A549 (cell line): ENCODE measurements at regions not wholly inside any gene's neighbourhood (a gene's known extent, or its start where the extent isn't known, plus 50 kb on each side); places are given as distances from the start of the nearest gene placed in this dataset.

Experiments
- ATAC-seq, 2 experiments: fragments of 200-7000 bp in 1 of 2; fragments of >200 bp in 1 of 2; cut with Nextera tagmentation in 1 of 2; cut with Tn5 transposase in 1 of 2; 3 replicates each; pipeline versions ENCODE4 v1.8.0 to v1.9.1; 2018 to 2020; ENCODE audit warnings: mild to moderate bottlenecking in 1 of 2, moderate library complexity in 1 of 2
- CTCF ChIA-PET: fragments of 300-600 bp; sonication (Branson Sonifier 250); formaldehyde crosslinking; extraction: SDS; loops from one replicate; lab custom pipeline; 2021; ENCODE audit warnings: antibody characterized with exemption, inconsistent platforms; lab: Yijun Ruan, JAX
- POLR2A ChIA-PET: fragments of 350-600 bp; formaldehyde crosslinking; extraction: SDS; loops from one replicate; lab custom pipeline; 2021; ENCODE audit warnings: antibody characterized with exemption, inconsistent platforms; lab: Yijun Ruan, JAX
- DNase-seq, 2 experiments: peaks; one replicate each; pipeline versions ENCODE4 v3.0.0 to v3.0.0-alpha.2; 2011 to 2016; ENCODE audit warnings: low read depth in 1 of 2, low spot score in 1 of 2
- FAIRE-seq: peaks from 2 replicates; lab custom pipeline; 2011; peaks lifted over from hg19 to GRCh38; lab: Jason Lieb, UNC
- H3K27ac ChIP-seq, 2 experiments: fragments of >200 bp; sonication (Bioruptor Twin); formaldehyde crosslinking; 3 replicates each; pipeline ENCODE4 v1.5.1; 2016 to 2017
- H3K4me1 ChIP-seq: fragments of >200 bp; sonication (Bioruptor Twin); formaldehyde crosslinking; 3 replicates; pipeline ENCODE4 v1.6.1; 2016
- H3K4me2 ChIP-seq: fragments of >200 bp; sonication (Bioruptor Twin); formaldehyde crosslinking; 3 replicates; pipeline ENCODE4 v1.6.1; 2016
- H3K4me3 ChIP-seq: fragments of >200 bp; sonication (Bioruptor Twin); formaldehyde crosslinking; 3 replicates; pipeline ENCODE4 v1.5.1; 2016
- H3K9me3 ChIP-seq: fragments of >200 bp; sonication (Bioruptor Twin); formaldehyde crosslinking; 3 replicates; pipeline ENCODE4 v1.6.1; 2016
- BHLHE40 ChIP-seq: IDR thresholded peaks from 2 replicates; pipeline ENCODE4 v1.6.1; 2012; ENCODE audit warnings: low read depth, low read length, inconsistent platforms
- CBX2 ChIP-seq: fragments of 200-600 bp; sonication (generic); IDR thresholded peaks from 2 replicates; pipeline ENCODE4 v1.6.1; 2016; ENCODE audit warnings: low read depth, mild to moderate bottlenecking, borderline replicate concordance
- CBX8 ChIP-seq: fragments of 200-600 bp; sonication (generic); IDR thresholded peaks from 2 replicates; pipeline ENCODE4 v1.6.1; 2016
- CEBPB ChIP-seq, 2 experiments: fragments of >200 bp in 1 of 2; sonication (Bioruptor Twin) in 1 of 2; formaldehyde crosslinking in 1 of 2; IDR thresholded peaks; 2 replicates each; pipeline ENCODE4 v1.6.1; 2012 to 2016
- CHD4 ChIP-seq: fragments of 200-600 bp; sonication (generic); IDR thresholded peaks from 2 replicates; pipeline ENCODE4 v1.6.1; 2016; ENCODE audit warnings: antibody characterized with exemption, mild to moderate bottlenecking, borderline replicate concordance
- EHF ChIP-seq: fragments of 250-450 bp; sonication (Bioruptor Pico); IDR thresholded peaks from 2 replicates; pipeline ENCODE4 v1.5.0; 2020; ENCODE audit warnings: mild to moderate bottlenecking
- EHMT2 ChIP-seq: fragments of 200-600 bp; sonication (generic); IDR thresholded peaks from 2 replicates; pipeline ENCODE4 v1.6.1; 2016; ENCODE audit warnings: antibody characterized with exemption, low read depth, mild to moderate bottlenecking, moderate library complexity
- ESRRA ChIP-seq: fragments of 150-350 bp; IDR thresholded peaks from 2 replicates; pipeline ENCODE4 v1.6.1; 2014; ENCODE audit warnings: mild to moderate bottlenecking, low read length, borderline replicate concordance
- FOSB ChIP-seq: fragments of 250-450 bp; sonication (Bioruptor Pico); IDR thresholded peaks from 2 replicates; pipeline ENCODE4 v1.5.0; 2020; ENCODE audit warnings: mild to moderate bottlenecking, moderate library complexity
- GATA3 ChIP-seq: IDR thresholded peaks from 2 replicates; pipeline ENCODE4 v1.6.1; 2012; ENCODE audit warnings: borderline replicate concordance
- HOXA7 ChIP-seq: fragments of 250-450 bp; sonication (Bioruptor Pico); IDR thresholded peaks from 2 replicates; pipeline ENCODE4 v1.5.0; 2020; ENCODE audit warnings: mild to moderate bottlenecking, moderate library complexity
- HOXB13 ChIP-seq: fragments of 250-450 bp; sonication (Bioruptor Pico); IDR thresholded peaks from 2 replicates; pipeline ENCODE4 v1.5.0; 2020; ENCODE audit warnings: low read depth, mild to moderate bottlenecking, moderate library complexity
- KDM5A ChIP-seq: fragments of 200-600 bp; sonication (generic); IDR thresholded peaks from 2 replicates; pipeline ENCODE4 v1.6.1; 2016; ENCODE audit warnings: antibody characterized with exemption, mild to moderate bottlenecking
- MAFK ChIP-seq: fragments of 450-650 bp; IDR thresholded peaks from 2 replicates; pipeline ENCODE4 v1.6.1; 2014; ENCODE audit not compliant: partially characterized antibody
- MYC ChIP-seq: IDR thresholded peaks from 2 replicates; pipeline ENCODE4 v1.6.1; 2012; ENCODE audit warnings: mild to moderate bottlenecking, inconsistent platforms, low read length, improper control_type of control experiment, borderline replicate concordance
- NFE2L2 ChIP-seq: fragments of 150-350 bp; conservative IDR thresholded peaks from 2 replicates; pipeline ENCODE4 v1.6.1; 2014; ENCODE audit warnings: low read length
- NR3C1 ChIP-seq: fragments of >200 bp; sonication (Bioruptor Twin); formaldehyde crosslinking; IDR thresholded peaks from 3 replicates; pipeline ENCODE4 v1.6.1; 2017
- POLR2AphosphoS2 ChIP-seq: conservative IDR thresholded peaks from 2 replicates; pipeline ENCODE4 v1.6.1; 2012; ENCODE audit warnings: low read length, improper control_type of control experiment, inconsistent platforms
- RAD21 ChIP-seq, 2 experiments: fragments of >200 bp in 1 of 2; sonication (Bioruptor Twin) in 1 of 2; formaldehyde crosslinking in 1 of 2; IDR thresholded peaks in 1 of 2; conservative IDR thresholded peaks in 1 of 2; 2 replicates in 1 of 2; 3 replicates in 1 of 2; pipeline ENCODE4 v1.6.1; 2012 to 2018; ENCODE audit warnings: inconsistent platforms in 1 of 2
- RARB ChIP-seq: fragments of 250-450 bp; sonication (Bioruptor Pico); IDR thresholded peaks from 2 replicates; pipeline ENCODE4 v1.8.0; 2021; ENCODE audit warnings: mild to moderate bottlenecking, moderate library complexity
- RFX5 ChIP-seq: fragments of 450-650 bp; IDR thresholded peaks from 2 replicates; pipeline ENCODE4 v1.7.1; 2014; ENCODE audit warnings: antibody characterized with exemption, mild to moderate bottlenecking, moderate library complexity
- RNF2 ChIP-seq: fragments of 200-600 bp; sonication (generic); IDR thresholded peaks from 2 replicates; pipeline ENCODE4 v1.6.1; 2016; ENCODE audit warnings: low read depth, mild to moderate bottlenecking, antibody characterized with exemption, moderate library complexity, borderline replicate concordance
- SREBF2 ChIP-seq: fragments of 450-650 bp; IDR thresholded peaks from 2 replicates; pipeline ENCODE4 v1.6.1; 2014; ENCODE audit warnings: mild to moderate bottlenecking, moderate library complexity
- TFCP2L1 ChIP-seq: fragments of 250-450 bp; sonication (Bioruptor Pico); IDR thresholded peaks from 2 replicates; pipeline ENCODE4 v1.5.0; 2021; ENCODE audit warnings: mild to moderate bottlenecking
- WGBS: methylation state at CpG from one replicate; pipeline ENCODE4 v1.1.6; 2017; ENCODE audit errors: missing lambda C conversion rate; 5-methylcytosine and 5-hydroxymethylcytosine counted together
- TF ChIP-seq, protein P1 (sequence below): IDR thresholded peaks from 2 replicates; pipeline ENCODE4 v1.6.1; 2012
- TF ChIP-seq, protein P2 (sequence below): IDR thresholded peaks from 2 replicates; pipeline ENCODE4 v1.6.1; 2012
- TF ChIP-seq, protein P3 (sequence below): fragments of 150-350 bp; IDR thresholded peaks from 2 replicates; pipeline ENCODE4 v1.6.1; 2014; ENCODE audit warnings: low read depth, mild to moderate bottlenecking, low read length
- TF ChIP-seq, protein P4 (sequence below): fragments of 200-600 bp; sonication (generic); IDR thresholded peaks from 2 replicates; pipeline ENCODE4 v1.6.1; 2016; ENCODE audit warnings: antibody characterized with exemption, mild to moderate bottlenecking, moderate library complexity

DNA sequence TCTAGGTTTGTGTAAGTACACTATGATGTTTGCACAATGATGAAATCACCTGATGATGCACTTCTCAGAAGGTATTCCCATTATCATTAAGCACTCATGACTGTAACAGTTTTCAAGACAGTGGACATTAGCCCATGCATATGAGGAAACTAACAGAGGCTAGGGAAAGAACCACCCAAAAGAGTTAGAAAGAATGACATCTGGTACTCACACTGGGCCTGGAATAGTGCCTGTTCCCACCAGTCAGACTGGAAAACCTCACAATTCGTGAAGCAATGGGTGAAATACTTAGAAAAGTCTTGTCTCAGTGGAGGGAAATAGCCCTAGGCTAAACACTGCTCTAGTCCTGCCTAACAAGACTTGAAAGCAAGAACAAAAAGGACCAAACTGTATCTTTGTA, 117.4 kb upstream of the GDNF start:
- Histone ChIP-seq H3K4me1 (no peaks in the 10 kb centered on the region), H3K4me2 (no peak overlapping the region), H3K4me3 (no peak overlapping the region), H3K9me3 (peaks cover 20% of the 10 kb centered on the region; the same call in 1 of the 3 replicates), H3K27ac (no peak overlapping the region)
- WGBS = 0% methylated on average over 1 of the region's 1 CpG
- no peak for FAIRE-seq
- ChIA-PET CTCF (interaction anchor here (1.8 kb wide), 1 partner anchor 12 kb away, joined by 4 read pairs; no protein-coding TSS in a partner anchor), POLR2A (no interaction called here)
- ATAC-seq = no peak
- TF ChIP-seq FOSB (no peak), NFE2L2 (no peak)
- TF ChIP-seq, protein P1, sequence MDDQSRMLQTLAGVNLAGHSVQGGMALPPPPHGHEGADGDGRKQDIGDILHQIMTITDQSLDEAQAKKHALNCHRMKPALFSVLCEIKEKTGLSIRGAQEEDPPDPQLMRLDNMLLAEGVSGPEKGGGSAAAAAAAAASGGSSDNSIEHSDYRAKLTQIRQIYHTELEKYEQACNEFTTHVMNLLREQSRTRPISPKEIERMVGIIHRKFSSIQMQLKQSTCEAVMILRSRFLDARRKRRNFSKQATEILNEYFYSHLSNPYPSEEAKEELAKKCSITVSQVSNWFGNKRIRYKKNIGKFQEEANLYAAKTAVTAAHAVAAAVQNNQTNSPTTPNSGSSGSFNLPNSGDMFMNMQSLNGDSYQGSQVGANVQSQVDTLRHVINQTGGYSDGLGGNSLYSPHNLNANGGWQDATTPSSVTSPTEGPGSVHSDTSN = no peak
- DNase-seq = no peak

DNA sequence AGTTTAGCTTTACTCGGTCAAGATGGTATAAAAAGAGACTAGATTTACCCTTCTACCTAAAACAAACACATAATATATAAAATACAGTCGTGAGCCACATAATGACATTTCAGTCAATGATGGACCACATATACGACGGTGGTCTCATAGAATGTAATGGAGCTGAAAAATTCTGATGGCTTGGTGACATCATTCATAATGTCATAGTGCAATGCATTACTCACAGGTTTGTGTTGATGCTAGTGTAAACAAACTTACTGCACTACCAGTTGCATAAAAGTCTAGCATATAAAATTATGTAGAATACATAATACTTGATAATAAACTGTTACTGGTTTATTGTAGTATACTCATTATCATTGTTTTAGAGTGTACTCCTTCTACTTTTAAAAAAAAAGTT, 115.9 kb upstream of the GDNF start:
- Histone ChIP-seq H3K4me2 (no peak overlapping the region), H3K4me3 (no peak overlapping the region), H3K27ac (no peak overlapping the region), H3K9me3 (peaks cover 20% of the 10 kb centered on the region; the same call in 1 of the 3 replicates), H3K4me1 (no peaks in the 10 kb centered on the region)
- TF ChIP-seq MYC (no peak), RAD21 (conservative IDR thresholded peaks at IDR 0.05 in 1 of 2, IDR thresholded peaks at IDR 0.05 in 1 of 2) (no peak), MAFK (no peak), TFCP2L1 (CRISPR knock-in tag) (no peak), RFX5 (no peak), FOSB (no peak), BHLHE40 (no peak), SREBF2 (no peak), CBX8 (no peak), EHF (CRISPR knock-in tag) (no peak), NR3C1 (no peak), CEBPB (IDR thresholded peaks at IDR 0.05) (no peak), GATA3 (no peak)
- TF ChIP-seq, protein P2, sequence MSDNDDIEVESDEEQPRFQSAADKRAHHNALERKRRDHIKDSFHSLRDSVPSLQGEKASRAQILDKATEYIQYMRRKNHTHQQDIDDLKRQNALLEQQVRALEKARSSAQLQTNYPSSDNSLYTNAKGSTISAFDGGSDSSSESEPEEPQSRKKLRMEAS = no peak
- TF ChIP-seq, protein P3, sequence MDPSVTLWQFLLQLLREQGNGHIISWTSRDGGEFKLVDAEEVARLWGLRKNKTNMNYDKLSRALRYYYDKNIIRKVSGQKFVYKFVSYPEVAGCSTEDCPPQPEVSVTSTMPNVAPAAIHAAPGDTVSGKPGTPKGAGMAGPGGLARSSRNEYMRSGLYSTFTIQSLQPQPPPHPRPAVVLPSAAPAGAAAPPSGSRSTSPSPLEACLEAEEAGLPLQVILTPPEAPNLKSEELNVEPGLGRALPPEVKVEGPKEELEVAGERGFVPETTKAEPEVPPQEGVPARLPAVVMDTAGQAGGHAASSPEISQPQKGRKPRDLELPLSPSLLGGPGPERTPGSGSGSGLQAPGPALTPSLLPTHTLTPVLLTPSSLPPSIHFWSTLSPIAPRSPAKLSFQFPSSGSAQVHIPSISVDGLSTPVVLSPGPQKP = no peak
- ATAC-seq (no peak), DNase-seq (no peak), FAIRE-seq (no peak)
- 24% methylated on average over 4 of the region's 4 CpGs for WGBS
- POLR2A ChIA-PET = no interaction called here
- CTCF ChIA-PET = interaction anchor here (1.0 kb wide), 1 partner anchor 543 kb away, joined by 3 read pairs; no protein-coding TSS in a partner anchor

DNA sequence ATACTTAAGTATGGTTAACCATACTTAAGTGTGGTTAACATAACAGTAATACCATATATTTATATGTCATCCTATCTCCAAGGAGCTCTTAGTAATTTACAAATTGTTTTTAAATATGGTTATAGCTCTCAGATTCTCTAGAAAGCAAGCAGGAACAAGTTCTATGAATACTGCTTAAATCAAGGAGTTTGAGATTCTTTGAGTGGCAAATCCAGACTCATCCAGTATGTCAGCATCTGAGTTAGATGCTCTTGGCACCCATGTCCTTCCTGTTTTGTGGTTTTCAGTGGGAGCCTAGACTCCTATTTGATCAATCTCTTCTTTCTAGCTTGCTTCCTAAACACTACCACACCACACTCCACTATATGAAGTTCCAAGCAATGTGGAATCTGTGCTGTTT, 114.7 kb upstream of the GDNF start:
- H3K4me1 ChIP-seq = no peaks in the 10 kb centered on the region
- ChIA-PET POLR2A (interaction anchor here (0.5 kb wide), 1 partner anchor 499 kb away, joined by 3 read pairs; no protein-coding TSS in a partner anchor), CTCF (interaction anchor here (0.7 kb wide), 1 partner anchor 618 kb away, joined by 4 read pairs; no protein-coding TSS in a partner anchor)
- peaks cover 18% of the 10 kb centered on the region; the same call in 1 of the 3 replicates for H3K9me3 ChIP-seq
- no peak overlapping the region for H3K27ac ChIP-seq
- DNase-seq = no peak
- ATAC-seq = no peak
- no peak overlapping the region for H3K4me3 ChIP-seq
- no peak overlapping the region for H3K4me2 ChIP-seq
- FAIRE-seq = no peak
- TF ChIP-seq HOXA7 (CRISPR knock-in tag) (no peak), RNF2 (no peak), CHD4 (no peak), POLR2AphosphoS2 (no peak), CEBPB (IDR thresholded peaks at IDR 0.05) (no peak), CBX2 (no peak), KDM5A (no peak), ESRRA (no peak), HOXB13 (CRISPR knock-in tag) (no peak), EHMT2 (no peak), RARB (no peak)
- TF ChIP-seq, protein P4, sequence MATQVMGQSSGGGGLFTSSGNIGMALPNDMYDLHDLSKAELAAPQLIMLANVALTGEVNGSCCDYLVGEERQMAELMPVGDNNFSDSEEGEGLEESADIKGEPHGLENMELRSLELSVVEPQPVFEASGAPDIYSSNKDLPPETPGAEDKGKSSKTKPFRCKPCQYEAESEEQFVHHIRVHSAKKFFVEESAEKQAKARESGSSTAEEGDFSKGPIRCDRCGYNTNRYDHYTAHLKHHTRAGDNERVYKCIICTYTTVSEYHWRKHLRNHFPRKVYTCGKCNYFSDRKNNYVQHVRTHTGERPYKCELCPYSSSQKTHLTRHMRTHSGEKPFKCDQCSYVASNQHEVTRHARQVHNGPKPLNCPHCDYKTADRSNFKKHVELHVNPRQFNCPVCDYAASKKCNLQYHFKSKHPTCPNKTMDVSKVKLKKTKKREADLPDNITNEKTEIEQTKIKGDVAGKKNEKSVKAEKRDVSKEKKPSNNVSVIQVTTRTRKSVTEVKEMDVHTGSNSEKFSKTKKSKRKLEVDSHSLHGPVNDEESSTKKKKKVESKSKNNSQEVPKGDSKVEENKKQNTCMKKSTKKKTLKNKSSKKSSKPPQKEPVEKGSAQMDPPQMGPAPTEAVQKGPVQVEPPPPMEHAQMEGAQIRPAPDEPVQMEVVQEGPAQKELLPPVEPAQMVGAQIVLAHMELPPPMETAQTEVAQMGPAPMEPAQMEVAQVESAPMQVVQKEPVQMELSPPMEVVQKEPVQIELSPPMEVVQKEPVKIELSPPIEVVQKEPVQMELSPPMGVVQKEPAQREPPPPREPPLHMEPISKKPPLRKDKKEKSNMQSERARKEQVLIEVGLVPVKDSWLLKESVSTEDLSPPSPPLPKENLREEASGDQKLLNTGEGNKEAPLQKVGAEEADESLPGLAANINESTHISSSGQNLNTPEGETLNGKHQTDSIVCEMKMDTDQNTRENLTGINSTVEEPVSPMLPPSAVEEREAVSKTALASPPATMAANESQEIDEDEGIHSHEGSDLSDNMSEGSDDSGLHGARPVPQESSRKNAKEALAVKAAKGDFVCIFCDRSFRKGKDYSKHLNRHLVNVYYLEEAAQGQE = no peak
- TF ChIP-seq, protein P1 = no peak
